HG02884 (cell line): ENCODE measurements at regions not wholly inside any gene's neighbourhood (a gene's known extent, or its start where the extent isn't known, plus 50 kb on each side); places are given as distances from the start of the nearest gene placed in this dataset.

Experiments
- ATAC-seq: cut with Tn5 transposase; IDR thresholded peaks from one replicate; pipeline ENCODE4 v1.9.1; 2021; ENCODE audit warnings: mild to moderate bottlenecking, moderate library complexity; ENCODE audit not compliant: unreplicated experiment

GRCh38 chr14:105863296-105864108, 337.1 kb downstream of the TMEM121 start:
- ATAC-seq = no peak

- ATAC-seq = no peak
Observed at GRCh38 chr14:105864116-105864515, 337.7 kb downstream of the TMEM121 start.

- ATAC-seq = no peak
Observed at GRCh38 chr14:105864651-105865265, 338.4 kb downstream of the TMEM121 start.

- no peak for ATAC-seq
Observed at GRCh38 chr14:105865266-105865903, 339.0 kb downstream of the TMEM121 start.

- ATAC-seq = no peak
Observed at GRCh38 chr14:105865904-105866840, 339.8 kb downstream of the TMEM121 start.

- no peak for ATAC-seq
Observed at GRCh38 chr14:105866841-105867321, 340.5 kb downstream of the TMEM121 start.

- ATAC-seq = no peak
Observed at GRCh38 chr14:105867961-105868599, 341.7 kb downstream of the TMEM121 start.

- no peak for ATAC-seq
Observed at GRCh38 chr14:105871590-105871989, 345.2 kb downstream of the TMEM121 start.

GRCh38 chr14:105873870-105874512, 347.6 kb downstream of the TMEM121 start:
- no peak for ATAC-seq

- ATAC-seq = no peak
Observed at GRCh38 chr14:105876158-105876557, 349.8 kb downstream of the TMEM121 start.

GRCh38 chr14:105876829-105877228, 350.4 kb downstream of the TMEM121 start:
- ATAC-seq = no peak

GRCh38 chr14:105877645-105878044, 351.3 kb downstream of the TMEM121 start:
- no peak for ATAC-seq

- no peak for ATAC-seq
Observed at GRCh38 chr14:105878125-105878524, 351.7 kb downstream of the TMEM121 start.

GRCh38 chr14:105878554-105878953, 352.2 kb downstream of the TMEM121 start:
- ATAC-seq = no peak

- ATAC-seq = no peak
Observed at GRCh38 chr14:105879503-105879866, 353.1 kb downstream of the TMEM121 start.

GRCh38 chr14:105879867-105880561, 353.6 kb downstream of the TMEM121 start:
- ATAC-seq = no peak

- ATAC-seq = no peak
Observed at GRCh38 chr14:105880616-105881015, 354.2 kb downstream of the TMEM121 start.

GRCh38 chr14:105881021-105881930, 354.9 kb downstream of the TMEM121 start:
- ATAC-seq = no peak
